BJ (cell line): ENCODE measurements at regions not wholly inside any gene's neighbourhood (a gene's known extent, or its start where the extent isn't known, plus 50 kb on each side); places are given as distances from the start of the nearest gene placed in this dataset.

ENCODE experiments used
- CTCF ChIA-PET: fragments of 350-600 bp; formaldehyde crosslinking; extraction: SDS; loops from one replicate; lab custom pipeline; 2021; ENCODE audit warnings: antibody characterized with exemption, inconsistent platforms; lab: Yijun Ruan, JAX
- POLR2A ChIA-PET: fragments of 300-600 bp; sonication (Branson Sonifier 250); formaldehyde crosslinking; extraction: SDS; loops from one replicate; lab custom pipeline; 2021; ENCODE audit warnings: antibody characterized with exemption; lab: Charles Lee
- DNase-seq: peaks from one replicate; pipeline ENCODE4 v3.0.0-alpha.2; 2011; ENCODE audit warnings: low read depth
- H3K27me3 ChIP-seq: 2 replicates; pipeline ENCODE4 v1.6.0; 2011; ENCODE audit warnings: low read length; ENCODE audit not compliant: control insufficient read depth, insufficient read depth
- H3K36me3 ChIP-seq: 2 replicates; pipeline ENCODE4 v1.5.1; 2011; ENCODE audit warnings: low read length; ENCODE audit not compliant: control insufficient read depth, insufficient read depth
- H3K4me3 ChIP-seq: 2 replicates; pipeline ENCODE4 v1.5.1; 2011; ENCODE audit warnings: low read depth, mild to moderate bottlenecking, control low read depth, low read length
- TF ChIP-seq, protein P1 (sequence below): IDR thresholded peaks from 2 replicates; pipeline ENCODE4 v1.5.1; 2011; ENCODE audit warnings: low read depth, mild to moderate bottlenecking, control low read depth, inconsistent platforms, low read length, moderate library complexity; ENCODE audit not compliant: insufficient read depth

DNA sequence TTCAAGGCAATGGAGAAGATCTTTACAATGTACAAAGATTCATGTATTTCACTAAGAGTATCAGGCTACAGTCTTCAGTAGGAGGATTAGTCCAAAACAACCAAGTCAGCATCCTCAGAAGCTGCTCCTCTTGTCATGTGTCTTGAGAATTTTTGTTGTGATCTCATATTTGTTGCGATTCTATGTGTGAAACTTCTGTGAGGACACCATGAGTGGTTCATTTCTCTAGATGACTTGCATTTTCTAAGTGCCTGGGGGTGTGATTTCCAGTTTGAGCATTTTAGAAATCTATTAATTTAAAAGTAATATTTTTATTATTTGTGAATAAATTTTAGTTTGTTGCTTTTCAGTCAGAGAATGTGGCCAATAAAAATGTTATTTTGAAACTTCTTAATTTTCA is 94.5 kb downstream of the RAP2A start:
- Histone ChIP-seq H3K4me3 (no peak overlapping the region), H3K36me3 (no peaks in the 10 kb centered on the region), H3K27me3 (no peaks in the 10 kb centered on the region)
- ChIA-PET POLR2A (no interaction called here), CTCF (no interaction called here)
- no peak for DNase-seq
- TF ChIP-seq, protein P1, sequence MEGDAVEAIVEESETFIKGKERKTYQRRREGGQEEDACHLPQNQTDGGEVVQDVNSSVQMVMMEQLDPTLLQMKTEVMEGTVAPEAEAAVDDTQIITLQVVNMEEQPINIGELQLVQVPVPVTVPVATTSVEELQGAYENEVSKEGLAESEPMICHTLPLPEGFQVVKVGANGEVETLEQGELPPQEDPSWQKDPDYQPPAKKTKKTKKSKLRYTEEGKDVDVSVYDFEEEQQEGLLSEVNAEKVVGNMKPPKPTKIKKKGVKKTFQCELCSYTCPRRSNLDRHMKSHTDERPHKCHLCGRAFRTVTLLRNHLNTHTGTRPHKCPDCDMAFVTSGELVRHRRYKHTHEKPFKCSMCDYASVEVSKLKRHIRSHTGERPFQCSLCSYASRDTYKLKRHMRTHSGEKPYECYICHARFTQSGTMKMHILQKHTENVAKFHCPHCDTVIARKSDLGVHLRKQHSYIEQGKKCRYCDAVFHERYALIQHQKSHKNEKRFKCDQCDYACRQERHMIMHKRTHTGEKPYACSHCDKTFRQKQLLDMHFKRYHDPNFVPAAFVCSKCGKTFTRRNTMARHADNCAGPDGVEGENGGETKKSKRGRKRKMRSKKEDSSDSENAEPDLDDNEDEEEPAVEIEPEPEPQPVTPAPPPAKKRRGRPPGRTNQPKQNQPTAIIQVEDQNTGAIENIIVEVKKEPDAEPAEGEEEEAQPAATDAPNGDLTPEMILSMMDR = no peak

DNA sequence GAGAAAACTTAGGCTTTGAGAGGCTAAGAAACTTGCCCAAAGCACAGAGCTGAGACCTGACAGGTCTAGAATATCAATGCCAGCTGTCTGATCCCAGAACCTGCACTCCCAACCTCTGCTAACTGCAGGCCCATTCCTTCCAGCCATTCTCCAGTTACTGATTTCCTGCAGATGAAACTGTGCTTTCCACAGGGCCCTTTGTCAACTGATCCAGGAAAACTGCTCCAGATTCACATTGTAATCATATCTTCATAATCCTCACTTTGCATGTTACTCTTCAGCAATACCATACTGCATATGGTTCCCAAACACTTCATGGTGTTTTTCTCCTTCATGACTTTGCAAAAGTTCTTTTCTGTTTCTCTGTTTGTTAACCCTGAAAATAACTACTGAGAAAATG is 100.6 kb downstream of the RAP2A start:
- TF ChIP-seq, protein P1 = no peak
- H3K27me3 ChIP-seq = no peaks in the 10 kb centered on the region
- ChIA-PET POLR2A (no interaction called here), CTCF (no interaction called here)
- H3K4me3 ChIP-seq = no peak overlapping the region
- DNase-seq = no peak
- H3K36me3 ChIP-seq = no peaks in the 10 kb centered on the region

DNA sequence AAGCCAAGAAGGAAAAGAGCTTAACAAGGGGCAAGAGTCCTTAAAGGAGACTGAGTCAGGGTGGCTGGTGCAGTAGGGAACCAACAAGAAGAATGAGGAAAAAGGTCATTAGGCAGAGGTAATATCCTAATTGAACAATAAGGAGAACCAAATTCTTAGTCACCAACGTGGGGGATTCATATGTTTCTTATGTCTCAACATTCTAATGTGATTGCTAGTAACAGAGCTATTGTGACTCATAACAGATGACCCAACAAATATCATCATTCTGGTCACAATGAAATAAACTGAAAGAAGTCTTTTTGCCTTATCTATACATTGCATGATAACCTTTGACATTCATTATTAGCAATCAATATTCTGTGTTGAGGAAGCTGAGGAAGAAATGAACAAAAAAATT is 101.6 kb downstream of the RAP2A start:
- no peak for DNase-seq
- ChIA-PET CTCF (interaction anchor here (2.0 kb wide), 1 partner anchor 9 kb away, joined by 6 read pairs; no protein-coding TSS in a partner anchor), POLR2A (no interaction called here)
- Histone ChIP-seq H3K36me3 (no peaks in the 10 kb centered on the region), H3K27me3 (no peaks in the 10 kb centered on the region), H3K4me3 (no peak overlapping the region)
- TF ChIP-seq, protein P1 = no peak

DNA sequence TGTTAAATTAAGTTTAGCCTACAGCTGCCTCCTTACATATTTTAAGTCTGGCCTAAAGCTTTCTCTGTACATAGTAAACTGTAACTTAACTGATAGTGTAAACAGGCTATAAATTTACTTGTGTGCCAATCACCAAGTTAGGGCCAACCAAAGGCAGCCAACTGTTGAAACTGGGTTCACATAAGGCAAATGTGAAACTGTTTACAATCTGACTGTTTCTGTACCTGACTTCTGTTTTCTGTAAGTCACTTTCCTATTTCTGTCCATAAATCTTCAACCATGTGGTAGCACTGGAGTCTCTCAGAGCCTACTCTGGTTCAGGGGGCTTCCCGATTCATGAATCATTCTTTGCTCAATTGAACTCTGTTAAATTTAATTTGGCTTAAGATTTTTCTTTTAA is 103.1 kb downstream of the RAP2A start:
- TF ChIP-seq, protein P1 = no peak
- ChIA-PET CTCF (no interaction called here), POLR2A (no interaction called here)
- Histone ChIP-seq H3K4me3 (no peak overlapping the region), H3K36me3 (no peaks in the 10 kb centered on the region), H3K27me3 (no peaks in the 10 kb centered on the region)
- no peak for DNase-seq

DNA sequence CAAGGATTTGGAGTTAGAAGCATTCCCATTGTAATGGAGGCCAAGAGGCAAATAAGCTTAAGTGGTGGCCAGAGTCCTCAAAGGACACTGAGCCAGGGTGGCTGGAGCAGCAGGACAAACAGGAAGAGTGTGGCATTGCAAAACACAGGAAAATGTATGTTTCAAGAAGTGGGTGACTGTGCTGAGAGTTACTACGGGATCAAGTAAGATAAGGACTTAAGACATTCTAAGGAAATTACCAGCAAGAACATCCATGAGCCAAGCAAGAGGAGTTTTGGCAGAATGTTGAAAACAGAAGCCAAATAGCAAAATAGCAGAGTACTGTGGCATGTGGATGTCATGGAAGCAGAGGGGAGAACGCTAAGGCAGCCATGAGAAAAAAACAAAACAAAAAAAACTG is 104.2 kb downstream of the RAP2A start:
- no peaks in the 10 kb centered on the region for H3K36me3 ChIP-seq

More for the DNA sequence above, 104.2 kb downstream of the RAP2A start:
- TF ChIP-seq, protein P1 = no peak
- Histone ChIP-seq H3K27me3 (no peaks in the 10 kb centered on the region), H3K4me3 (no peak overlapping the region)
- ChIA-PET CTCF (interaction anchor here (0.8 kb wide), 1 partner anchor 12 kb away, joined by 3 read pairs; no protein-coding TSS in a partner anchor), POLR2A (no interaction called here)
- no peak for DNase-seq
